Gastrocnemius medialis (tissue), 4 donors: ENCODE measurements at regions not wholly inside any gene's neighbourhood (a gene's known extent, or its start where the extent isn't known, plus 50 kb on each side); places are given as distances from the start of the nearest gene placed in this dataset.

Source experiments
- POLR2A ChIP-seq, 2 donors: fragments of 450-650 bp; IDR thresholded peaks; one replicate each; pipeline ENCODE4 v1.6.1; 2017; ENCODE audit warnings: antibody characterized with exemption in 2 of 2, mild to moderate bottlenecking in 2 of 2, moderate library complexity in 2 of 2
- TF ChIP-seq, protein P1 (sequence below), 5 experiments: fragments of 450-650 bp in 3 of 5; fragments of 200-600 bp in 2 of 5; sonication (generic) in 2 of 5; IDR thresholded peaks in 4 of 5; conservative IDR thresholded peaks in 1 of 5; 1 replicate in 4 of 5; 2 replicates in 1 of 5; pipeline ENCODE4 v1.5.1; 2016 to 2019; ENCODE audit warnings: antibody characterized with exemption in 5 of 5, mild to moderate bottlenecking in 3 of 5, moderate library complexity in 3 of 5

DNA sequence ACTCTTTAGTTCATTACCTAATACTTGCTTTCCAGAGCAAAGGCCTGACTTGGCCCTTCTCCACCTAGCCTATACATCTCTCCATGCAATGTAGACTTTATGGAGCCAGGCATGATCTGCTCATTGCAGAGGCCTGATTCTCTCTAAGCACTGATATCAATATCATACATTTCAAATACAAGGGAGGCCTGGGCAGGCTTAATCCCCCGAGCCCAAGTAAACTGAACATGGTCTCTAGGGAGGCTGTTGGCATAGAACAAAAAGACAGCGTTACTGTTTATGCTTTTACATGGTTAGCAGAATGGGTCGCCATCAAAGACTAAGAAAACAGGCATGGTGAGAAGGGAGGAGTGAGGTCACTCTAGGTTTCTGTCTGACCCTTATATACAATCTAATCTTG lies 695.1 kb downstream of the ZEB2 start:
- TF ChIP-seq POLR2A (IDR thresholded peaks at IDR 0.05): no peak
- TF ChIP-seq, protein P1, sequence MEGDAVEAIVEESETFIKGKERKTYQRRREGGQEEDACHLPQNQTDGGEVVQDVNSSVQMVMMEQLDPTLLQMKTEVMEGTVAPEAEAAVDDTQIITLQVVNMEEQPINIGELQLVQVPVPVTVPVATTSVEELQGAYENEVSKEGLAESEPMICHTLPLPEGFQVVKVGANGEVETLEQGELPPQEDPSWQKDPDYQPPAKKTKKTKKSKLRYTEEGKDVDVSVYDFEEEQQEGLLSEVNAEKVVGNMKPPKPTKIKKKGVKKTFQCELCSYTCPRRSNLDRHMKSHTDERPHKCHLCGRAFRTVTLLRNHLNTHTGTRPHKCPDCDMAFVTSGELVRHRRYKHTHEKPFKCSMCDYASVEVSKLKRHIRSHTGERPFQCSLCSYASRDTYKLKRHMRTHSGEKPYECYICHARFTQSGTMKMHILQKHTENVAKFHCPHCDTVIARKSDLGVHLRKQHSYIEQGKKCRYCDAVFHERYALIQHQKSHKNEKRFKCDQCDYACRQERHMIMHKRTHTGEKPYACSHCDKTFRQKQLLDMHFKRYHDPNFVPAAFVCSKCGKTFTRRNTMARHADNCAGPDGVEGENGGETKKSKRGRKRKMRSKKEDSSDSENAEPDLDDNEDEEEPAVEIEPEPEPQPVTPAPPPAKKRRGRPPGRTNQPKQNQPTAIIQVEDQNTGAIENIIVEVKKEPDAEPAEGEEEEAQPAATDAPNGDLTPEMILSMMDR (IDR thresholded peaks at IDR 0.05 in 4 of 5, conservative IDR thresholded peaks at IDR 0.05 in 1 of 5): no peak
